ENCODE measurements at regions not wholly inside any gene's neighbourhood (a gene's known extent, or its start where the extent isn't known, plus 50 kb on each side); places are given as distances from the start of the nearest gene placed in this dataset.

- TF ChIP-seq GATA3 (IDR thresholded peaks at IDR 0.05; ENCODE audit: low read depth, low read length) (no peak), GATA2 (IDR thresholded peaks at IDR 0.05; ENCODE audit: low read depth, low read length) (no peak)
Measured at GRCh38 chr9:8088477-8088876, 288.9 kb upstream of the DMAC1 start.

Data from SH-SY5Y (cell line).